Trophoblast cell (in vitro differentiated cells and primary cell): ENCODE measurements at regions not wholly inside any gene's neighbourhood (a gene's known extent, or its start where the extent isn't known, plus 50 kb on each side); places are given as distances from the start of the nearest gene placed in this dataset.

Source experiments
- DNase-seq, 2 donors: peaks; one replicate each; pipeline ENCODE4 v3.0.0-alpha.2; 2016
- H2AFZ ChIP-seq: 2 replicates; pipeline ENCODE4 v1.6.1; 2013; ENCODE audit warnings: low read length, moderate library complexity, mild to moderate bottlenecking; ENCODE audit not compliant: insufficient read depth, poor library complexity
- H2AK5ac ChIP-seq: 2 replicates; pipeline ENCODE4 v1.6.1; 2013; ENCODE audit warnings: mild to moderate bottlenecking, low read length
- H2BK120ac ChIP-seq: 2 replicates; pipeline ENCODE4 v1.6.1; 2013; ENCODE audit warnings: low read length, mild to moderate bottlenecking, moderate library complexity; ENCODE audit not compliant: insufficient read depth, poor library complexity
- H2BK12ac ChIP-seq: 2 replicates; pipeline ENCODE4 v1.6.1; 2013; ENCODE audit warnings: mild to moderate bottlenecking, low read length, moderate library complexity
- H2BK5ac ChIP-seq: 2 replicates; pipeline ENCODE4 v1.6.1; 2013; ENCODE audit warnings: low read length, low read depth, moderate library complexity, mild to moderate bottlenecking; ENCODE audit not compliant: poor library complexity
- H3K14ac ChIP-seq: 2 replicates; pipeline ENCODE4 v1.6.1; 2013; ENCODE audit warnings: mild to moderate bottlenecking, low read length
- H3K18ac ChIP-seq: 2 replicates; pipeline ENCODE4 v1.6.1; 2013; ENCODE audit warnings: mild to moderate bottlenecking, low read length
- H3K23ac ChIP-seq: 2 replicates; pipeline ENCODE4 v1.6.1; 2013; ENCODE audit warnings: low read length
- H3K27ac ChIP-seq: 2 replicates; pipeline ENCODE4 v1.5.1; 2013; ENCODE audit warnings: low read depth, mild to moderate bottlenecking, inconsistent platforms, low read length, moderate library complexity
- H3K27me3 ChIP-seq: 2 replicates; pipeline ENCODE4 v1.6.1; 2013; ENCODE audit warnings: inconsistent platforms, mild to moderate bottlenecking, low read length, moderate library complexity; ENCODE audit not compliant: insufficient read depth
- H3K36me3 ChIP-seq, 2 experiments: 1 replicate in 1 of 2; 2 replicates in 1 of 2; pipeline ENCODE4 v1.6.1; 2013; ENCODE audit warnings: low read length in 2 of 2, mild to moderate bottlenecking in 2 of 2, moderate library complexity in 1 of 2; ENCODE audit not compliant: insufficient read depth in 2 of 2, control insufficient read depth in 1 of 2
- H3K4ac ChIP-seq: 2 replicates; pipeline ENCODE4 v1.6.1; 2013; ENCODE audit warnings: low read depth, mild to moderate bottlenecking, low read length, moderate library complexity
- H3K4me1 ChIP-seq, 2 experiments: 1 replicate in 1 of 2; 2 replicates in 1 of 2; pipeline ENCODE4 v1.6.1; 2013; ENCODE audit warnings: low read length in 2 of 2, mild to moderate bottlenecking in 2 of 2, moderate library complexity in 1 of 2; ENCODE audit not compliant: insufficient read depth in 2 of 2, control insufficient read depth in 1 of 2
- H3K4me2 ChIP-seq: 2 replicates; pipeline ENCODE4 v1.6.1; 2013; ENCODE audit warnings: inconsistent platforms, mild to moderate bottlenecking, low read length, moderate library complexity
- H3K4me3 ChIP-seq: 2 replicates; pipeline ENCODE4 v1.5.1; 2013; ENCODE audit warnings: mild to moderate bottlenecking, low read depth, low read length, inconsistent platforms
- H3K79me1 ChIP-seq: one replicate; pipeline ENCODE4 v1.6.1; 2013; ENCODE audit warnings: low read length
- H3K79me2 ChIP-seq: 2 replicates; pipeline ENCODE4 v1.6.1; 2013; ENCODE audit warnings: low read length, mild to moderate bottlenecking; ENCODE audit not compliant: control insufficient read depth, insufficient read depth, poor library complexity
- H3K9ac ChIP-seq: 2 replicates; pipeline ENCODE4 v1.6.1; 2013; ENCODE audit warnings: mild to moderate bottlenecking, low read length
- H3K9me3 ChIP-seq: 2 replicates; pipeline ENCODE4 v1.6.1; 2013; ENCODE audit warnings: low read depth, mild to moderate bottlenecking, control low read depth, inconsistent platforms, low read length; ENCODE audit not compliant: insufficient read depth
- H4K12ac ChIP-seq: 2 replicates; pipeline ENCODE4 v1.6.1; 2013; ENCODE audit warnings: low read depth, mild to moderate bottlenecking, low read length, moderate library complexity
- H4K8ac ChIP-seq: 2 replicates; pipeline ENCODE4 v1.6.1; 2013; ENCODE audit warnings: low read depth, mild to moderate bottlenecking, low read length, moderate library complexity
- H4K91ac ChIP-seq: one replicate; pipeline ENCODE4 v1.6.1; 2013; ENCODE audit warnings: low read depth, mild to moderate bottlenecking, low read length, moderate library complexity
- WGBS: extraction: QIAGEN DNeasy Blood & Tissue Kit; methylation state at CpG from one replicate; pipeline ENCODE4 v1.1.7; 2013; ENCODE audit warnings: missing lambda C conversion rate; ENCODE audit not compliant: insufficient read length, insufficient coverage; ENCODE audit errors: extremely low coverage; 5-methylcytosine and 5-hydroxymethylcytosine counted together

DNA sequence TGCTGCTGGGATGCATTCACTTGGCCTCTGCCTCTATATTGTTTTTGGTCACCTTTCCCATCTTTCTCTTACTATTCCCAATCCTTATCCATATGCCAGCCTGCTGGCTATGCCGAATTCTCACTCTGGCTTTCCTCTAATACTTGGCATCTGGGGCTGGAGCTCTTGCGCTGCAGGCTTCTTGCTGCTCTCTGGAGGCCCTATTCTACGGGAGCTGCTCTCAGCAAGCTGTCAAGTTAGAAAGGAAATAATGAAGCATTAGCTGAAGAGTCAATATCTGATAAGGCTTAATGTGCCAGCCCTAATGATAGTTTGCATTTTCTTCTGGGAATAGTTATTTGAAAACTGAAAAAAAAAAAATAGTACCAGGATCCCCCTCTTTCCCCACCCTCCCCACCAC, 125.3 kb upstream of the CYYR1 start:
- H3K9ac ChIP-seq: no peak overlapping the region
- H3K27ac ChIP-seq: no peak overlapping the region
- no peak overlapping the region for H4K8ac ChIP-seq
- no peak overlapping the region for H2BK120ac ChIP-seq
- no peak overlapping the region for H3K4me2 ChIP-seq
- no peak overlapping the region for H2BK12ac ChIP-seq
- no peak overlapping the region for H2AFZ ChIP-seq
- no peak for DNase-seq
- no CpG with 5 or more reads among the region's 3 CpGs for WGBS
- H3K18ac ChIP-seq: no peak overlapping the region
- H3K9me3 ChIP-seq: no peaks in the 10 kb centered on the region
- H3K79me1 ChIP-seq: no peaks in the 10 kb centered on the region
- no peak overlapping the region for H4K12ac ChIP-seq
- H3K4me1 ChIP-seq: no peaks in the 10 kb centered on the region
- no peak overlapping the region for H3K14ac ChIP-seq
- H3K23ac ChIP-seq: no peak overlapping the region
- H3K4ac ChIP-seq: no peak overlapping the region
- H3K79me2 ChIP-seq: no peaks in the 10 kb centered on the region
- H3K27me3 ChIP-seq: no peaks in the 10 kb centered on the region
- H2BK5ac ChIP-seq: no peak overlapping the region
- no peak overlapping the region for H3K4me3 ChIP-seq
- no peaks in the 10 kb centered on the region for H3K36me3 ChIP-seq
- H4K91ac ChIP-seq: no peak overlapping the region
- H2AK5ac ChIP-seq: no peak overlapping the region

DNA sequence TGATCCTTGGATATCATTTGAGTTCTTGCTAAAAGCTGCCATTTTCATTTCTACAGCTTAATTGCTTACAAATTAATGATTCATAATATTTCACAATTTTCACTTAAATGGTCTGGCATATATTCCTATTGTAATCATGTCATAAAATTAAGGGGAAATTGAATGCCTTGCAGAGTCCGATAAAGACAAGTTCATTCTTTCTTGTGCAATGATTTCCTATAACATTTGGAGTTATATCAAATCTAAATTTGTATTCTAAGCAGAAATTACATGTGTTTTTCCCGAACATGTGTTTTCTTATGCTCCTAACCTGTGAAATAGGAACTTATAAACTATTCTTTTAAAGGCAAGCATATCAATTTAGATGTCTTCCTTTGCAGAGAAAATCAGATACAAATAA, 118.3 kb upstream of the CYYR1 start:
- no peaks in the 10 kb centered on the region for H3K79me2 ChIP-seq
- H3K27ac ChIP-seq: no peak overlapping the region
- no peak overlapping the region for H3K14ac ChIP-seq
- H3K4me1 ChIP-seq: no peaks in the 10 kb centered on the region
- no CpG with 5 or more reads among the region's 2 CpGs for WGBS
- no peak overlapping the region for H4K12ac ChIP-seq
- no peak overlapping the region for H2AK5ac ChIP-seq
- no peaks in the 10 kb centered on the region for H3K27me3 ChIP-seq
- no peak overlapping the region for H2BK120ac ChIP-seq
- no peak overlapping the region for H2AFZ ChIP-seq
- H3K4me3 ChIP-seq: no peak overlapping the region
- H2BK5ac ChIP-seq: no peak overlapping the region
- no peak overlapping the region for H3K4me2 ChIP-seq
- H3K4ac ChIP-seq: no peak overlapping the region
- DNase-seq: no peak
- no peak overlapping the region for H3K18ac ChIP-seq
- H3K23ac ChIP-seq: no peak overlapping the region
- H3K9ac ChIP-seq: no peak overlapping the region
- no peak overlapping the region for H4K8ac ChIP-seq
- H3K79me1 ChIP-seq: no peaks in the 10 kb centered on the region
- no peaks in the 10 kb centered on the region for H3K36me3 ChIP-seq
- no peak overlapping the region for H2BK12ac ChIP-seq
- no peak overlapping the region for H4K91ac ChIP-seq
- H3K9me3 ChIP-seq: peaks cover 3% of the 10 kb centered on the region

DNA sequence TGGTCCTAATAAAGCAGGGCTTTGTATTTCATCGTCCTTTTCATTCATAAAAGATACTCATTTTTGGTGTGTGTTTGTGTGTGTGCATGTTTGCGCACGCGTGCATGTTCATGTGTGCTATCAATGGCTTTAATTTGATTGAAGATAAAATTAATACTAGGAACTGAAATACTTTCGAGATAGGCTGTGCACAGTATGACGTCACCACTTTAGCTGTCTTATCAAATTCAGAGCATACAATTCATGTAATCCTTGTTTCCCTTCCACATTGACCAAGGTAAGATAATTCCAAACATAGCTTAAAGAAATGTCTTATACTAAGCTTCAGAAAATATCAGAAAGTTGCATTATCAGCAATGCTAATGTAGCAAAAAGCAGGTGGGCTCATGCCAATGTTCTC, 113.6 kb upstream of the CYYR1 start:
- H2BK5ac ChIP-seq: no peak overlapping the region
- no peak overlapping the region for H2BK120ac ChIP-seq
- H3K4me2 ChIP-seq: no peak overlapping the region
- DNase-seq: no peak
- no peaks in the 10 kb centered on the region for H3K79me1 ChIP-seq
- no peaks in the 10 kb centered on the region for H3K27me3 ChIP-seq
- peaks cover 3% of the 10 kb centered on the region for H3K9me3 ChIP-seq
- H3K4me1 ChIP-seq: no peaks in the 10 kb centered on the region
- H2AFZ ChIP-seq: no peak overlapping the region
- H3K79me2 ChIP-seq: no peaks in the 10 kb centered on the region
- H3K36me3 ChIP-seq: no peaks in the 10 kb centered on the region
- no peak overlapping the region for H4K8ac ChIP-seq
- no peak overlapping the region for H3K4ac ChIP-seq
- no peak overlapping the region for H3K4me3 ChIP-seq
- no CpG with 5 or more reads among the region's 6 CpGs for WGBS
- no peak overlapping the region for H4K12ac ChIP-seq
- no peak overlapping the region for H3K14ac ChIP-seq
- no peak overlapping the region for H2AK5ac ChIP-seq
- no peak overlapping the region for H3K9ac ChIP-seq
- no peak overlapping the region for H2BK12ac ChIP-seq
- no peak overlapping the region for H4K91ac ChIP-seq
- no peak overlapping the region for H3K18ac ChIP-seq
- H3K27ac ChIP-seq: no peak overlapping the region
- no peak overlapping the region for H3K23ac ChIP-seq

DNA sequence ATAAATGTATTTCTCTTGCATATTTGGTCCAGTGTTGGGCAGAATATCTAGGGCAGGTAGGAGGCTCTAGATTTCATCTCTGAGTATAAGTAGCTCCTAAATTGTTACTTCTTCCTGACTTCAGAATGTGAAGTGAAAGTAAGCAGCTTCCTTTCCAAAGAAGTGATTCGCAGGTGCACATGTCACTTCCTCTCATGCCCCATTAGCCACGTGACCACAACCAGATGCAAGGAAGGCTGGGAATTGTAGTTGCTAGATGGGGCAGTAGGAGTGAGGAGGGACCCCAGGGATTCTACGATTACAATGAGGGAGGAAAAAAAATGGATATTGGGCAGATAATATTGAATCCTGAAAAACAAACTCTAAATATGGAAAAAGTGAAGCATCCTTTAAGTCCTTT, 113.2 kb upstream of the CYYR1 start:
- Histone ChIP-seq H3K79me1 (no peaks in the 10 kb centered on the region), H3K4me1 (no peaks in the 10 kb centered on the region), H3K4ac (no peak overlapping the region), H3K79me2 (no peaks in the 10 kb centered on the region), H2AK5ac (no peak overlapping the region), H4K8ac (no peak overlapping the region), H3K27me3 (no peaks in the 10 kb centered on the region), H3K27ac (no peak overlapping the region), H2BK5ac (no peak overlapping the region), H4K91ac (no peak overlapping the region), H2BK12ac (no peak overlapping the region), H4K12ac (no peak overlapping the region), H3K18ac (no peak overlapping the region), H3K4me2 (no peak overlapping the region), H3K9ac (no peak overlapping the region), H2AFZ (no peak overlapping the region), H3K9me3 (peaks cover 3% of the 10 kb centered on the region), H3K4me3 (no peak overlapping the region), H3K23ac (no peak overlapping the region), H2BK120ac (no peak overlapping the region), H3K14ac (no peak overlapping the region), H3K36me3 (no peaks in the 10 kb centered on the region)
- WGBS: no CpG with 5 or more reads among the region's 3 CpGs
- no peak for DNase-seq
